ENCODE measurements at regions not wholly inside any gene's neighbourhood (a gene's known extent, or its start where the extent isn't known, plus 50 kb on each side); places are given as distances from the start of the nearest gene placed in this dataset.

DNA sequence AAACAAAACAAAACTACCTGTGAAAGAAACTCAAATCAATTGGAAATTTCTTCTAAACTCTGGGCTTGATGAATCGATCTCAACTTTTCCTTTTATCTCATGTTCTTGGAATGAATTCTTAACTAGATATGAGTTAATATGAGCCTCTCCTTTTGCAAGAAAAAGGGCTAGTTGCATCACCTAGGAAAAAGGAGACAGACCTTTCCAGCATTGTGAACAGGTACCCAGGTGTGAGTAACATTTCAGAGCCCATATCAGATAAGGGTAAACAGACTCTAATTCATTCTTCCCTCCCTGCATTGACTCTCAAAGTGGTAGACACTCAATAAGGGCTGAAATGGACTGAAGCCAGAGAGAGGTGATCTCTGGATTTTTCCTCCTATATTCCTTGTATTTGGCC, 103.8 kb upstream of the AGR3 start:
- no peak for ATAC-seq (replicated peaks in 6 of 8)
- WGBS, 10 experiments: 60 to 100% (median 88%) methylated on average over 1 of the region's 1 CpG; no CpG with 5 or more reads in 3 of the 10 experiments
- in situ Hi-C loops (cut with MboI; ENCODE audit: low pct_unique_long_range_greater_than_20kb in 2 of 9, low sequenced_read_pairs in 9 of 9, unreplicated experiment in 9 of 9): loop anchor here in 4 of 9 experiments (10.0 to 25.0 kb wide), 3 partner anchors 319 to 677 kb away; no protein-coding TSS in a partner anchor
- H3K27ac ChIP-seq: no peak overlapping the region
- peaks cover 0 to 4% of the 10 kb centered on the region in 2 donors for H3K4me1 ChIP-seq (replicated peaks in 1 of 2)
- no peak overlapping the region for H3K4me3 ChIP-seq

DNA sequence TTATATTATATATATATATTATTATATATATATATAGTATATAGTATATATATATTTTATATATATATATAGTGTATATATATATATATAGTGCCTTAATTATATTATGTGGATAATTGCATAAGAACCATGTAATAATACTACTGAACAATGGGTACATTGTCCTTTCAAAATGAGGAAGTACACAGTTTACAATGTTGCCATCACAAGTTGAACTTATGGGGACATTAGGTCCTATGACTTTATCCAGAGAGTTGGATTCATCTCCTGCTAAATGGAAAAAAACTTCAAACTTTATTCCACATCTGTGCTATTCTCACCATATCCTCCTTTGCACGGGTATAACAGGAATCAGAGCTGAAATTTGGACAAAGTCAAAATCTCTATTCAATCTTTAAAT, 105.0 kb upstream of the AGR3 start:
- ATAC-seq (replicated peaks in 6 of 8): no peak
- Histone ChIP-seq H3K4me1 (replicated peaks in 1 of 2) (peaks cover 0 to 4% of the 10 kb centered on the region in 2 donors), H3K27ac (no peak overlapping the region), H3K4me3 (no peak overlapping the region)
- in situ Hi-C loops (cut with MboI; ENCODE audit: low pct_unique_long_range_greater_than_20kb in 2 of 9, low sequenced_read_pairs in 9 of 9, unreplicated experiment in 9 of 9): loop anchor here in 4 of 9 experiments (10.0 to 25.0 kb wide), 3 partner anchors 318 to 676 kb away; no protein-coding TSS in a partner anchor
- 50 to 100% (median 89%) methylated on average over 1 of the region's 1 CpG; no CpG with 5 or more reads in 5 of the 10 experiments for WGBS, 10 experiments

DNA sequence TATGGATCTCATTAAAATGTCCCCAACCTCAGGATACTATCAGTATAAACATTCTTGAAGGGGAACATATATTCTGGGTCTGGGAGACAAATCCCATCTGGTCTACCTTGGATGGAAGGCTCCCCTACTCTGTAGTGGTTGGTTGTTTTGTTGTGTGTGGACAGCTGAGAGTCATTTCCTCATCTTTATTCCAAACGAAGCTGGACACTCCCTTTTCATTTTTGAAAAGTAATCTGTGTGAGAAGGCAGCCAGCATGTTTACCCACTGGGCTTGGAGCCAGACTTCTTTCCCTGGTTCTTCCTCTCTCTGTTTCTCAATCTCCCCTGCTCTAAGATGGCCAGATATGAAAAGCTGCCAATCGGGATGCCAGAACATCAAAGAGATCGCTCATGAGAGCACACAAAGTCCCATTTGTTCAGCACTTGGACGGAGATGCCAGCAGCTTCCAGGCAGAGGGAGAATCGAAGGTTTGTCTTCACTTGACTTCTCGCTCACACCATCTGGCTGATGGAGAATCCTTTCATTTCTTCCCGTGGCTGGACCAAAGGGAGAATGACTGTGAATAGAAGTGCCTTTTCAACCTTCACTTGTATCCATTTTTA, 108.1 kb upstream of the AGR3 start:
- peak in 5 of 8 experiments; percentile 41 to 97 (median 88) for ATAC-seq (replicated peaks in 6 of 8)
- in situ Hi-C loops (cut with MboI; ENCODE audit: low pct_unique_long_range_greater_than_20kb in 2 of 9, low sequenced_read_pairs in 9 of 9, unreplicated experiment in 9 of 9): loop anchor here in 4 of 9 experiments (10.0 to 25.0 kb wide), 3 partner anchors 315 to 672 kb away; no protein-coding TSS in a partner anchor
- H3K27ac ChIP-seq: no peak overlapping the region
- no peak overlapping the region for H3K4me3 ChIP-seq
- WGBS, 10 experiments: 10 to 92% (median 74%) methylated on average over 2 to 7 of the region's 7 CpGs; no CpG with 5 or more reads in 2 of the 10 experiments
- H3K4me1 ChIP-seq (replicated peaks in 1 of 2): no peaks in the 10 kb centered on the region

DNA sequence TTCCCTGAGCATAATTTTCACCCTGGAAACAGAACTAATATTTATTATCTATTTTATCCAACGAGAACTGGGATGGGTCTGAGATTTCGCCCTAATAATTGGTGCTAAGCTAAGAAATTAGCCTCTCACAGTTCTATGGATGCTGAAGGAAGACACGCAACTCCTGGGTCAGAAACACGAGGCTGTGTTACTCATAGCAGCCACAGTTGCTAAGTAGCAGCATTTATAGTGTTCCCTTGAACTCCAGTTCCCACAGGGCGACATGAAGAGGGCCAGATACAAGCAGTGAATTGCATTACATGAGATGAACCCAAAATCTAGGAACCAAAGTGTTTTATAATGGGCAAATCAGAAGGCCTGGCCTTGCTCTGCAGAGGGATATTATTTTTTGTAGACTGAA, 109.8 kb upstream of the AGR3 start:
- in situ Hi-C loops (cut with MboI; ENCODE audit: low pct_unique_long_range_greater_than_20kb in 2 of 9, low sequenced_read_pairs in 9 of 9, unreplicated experiment in 9 of 9): loop anchor here in 4 of 9 experiments (25.0 kb wide), 2 partner anchors 321 to 671 kb away; no protein-coding TSS in a partner anchor
- ATAC-seq (replicated peaks in 6 of 8): peak in 2 of 8 experiments; percentile 20 to 21
- no peak overlapping the region for H3K27ac ChIP-seq
- WGBS, 10 experiments: 71 to 100% (median 92%) methylated on average over 1 to 5 of the region's 5 CpGs
- no peaks in the 10 kb centered on the region for H3K4me1 ChIP-seq (replicated peaks in 1 of 2)
- no peak overlapping the region for H3K4me3 ChIP-seq

DNA sequence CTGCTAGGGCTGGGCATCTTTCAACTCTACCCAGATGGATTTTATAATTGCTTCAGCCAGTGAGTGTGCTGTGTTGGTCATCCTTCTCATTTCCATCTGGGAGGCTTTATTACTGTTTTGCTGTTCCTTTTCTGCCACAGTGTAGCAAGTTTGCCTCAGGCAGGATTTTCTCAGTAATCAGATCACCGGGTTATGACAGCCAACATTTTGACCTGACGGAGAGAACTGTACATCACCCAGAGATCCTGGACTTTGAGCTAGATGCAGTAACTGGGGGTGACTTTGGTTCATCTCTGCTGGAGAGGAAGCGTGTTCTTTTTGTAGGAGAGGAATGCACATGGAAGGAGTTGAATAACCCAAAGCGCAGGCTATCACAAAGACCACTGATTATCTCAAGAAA, 111.8 kb upstream of the AGR3 start:
- H3K4me3 ChIP-seq: no peak overlapping the region
- H3K4me1 ChIP-seq (replicated peaks in 1 of 2): no peaks in the 10 kb centered on the region
- no peak for ATAC-seq (replicated peaks in 6 of 8)
- in situ Hi-C loops (cut with MboI; ENCODE audit: low pct_unique_long_range_greater_than_20kb in 2 of 9, low sequenced_read_pairs in 9 of 9, unreplicated experiment in 9 of 9): loop anchor here in 4 of 9 experiments (25.0 kb wide), 2 partner anchors 319 to 669 kb away; no protein-coding TSS in a partner anchor
- no peak overlapping the region for H3K27ac ChIP-seq
- WGBS, 10 experiments: 80 to 100% (median 94%) methylated on average over 1 to 4 of the region's 4 CpGs; no CpG with 5 or more reads in 1 of the 10 experiments

DNA sequence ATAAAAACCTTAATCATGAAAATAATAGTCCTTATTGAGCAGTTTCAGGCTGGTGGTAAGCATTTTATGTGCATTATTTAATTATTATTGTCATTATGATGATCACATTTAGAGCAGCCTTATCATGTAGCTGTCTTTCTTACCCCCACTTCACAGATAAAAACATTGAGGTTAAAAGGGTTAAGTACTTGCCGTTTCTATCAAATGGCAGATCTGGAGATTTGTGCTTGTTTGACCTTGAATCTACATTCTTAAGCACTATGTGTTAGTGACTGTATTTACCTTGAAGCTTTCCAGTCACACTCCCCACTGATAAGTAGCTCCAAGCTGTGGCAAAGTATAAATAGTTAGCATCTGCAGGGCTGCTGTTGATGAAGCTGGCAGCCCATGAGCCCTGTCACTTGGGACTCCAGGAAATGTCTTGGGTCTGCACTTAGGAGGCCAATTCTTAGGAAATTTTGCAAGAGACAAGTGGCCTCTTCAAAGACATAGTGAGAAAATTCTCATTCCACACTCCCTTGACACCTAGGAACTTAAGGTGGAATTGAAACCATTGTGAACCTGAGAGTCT, 116.8 kb upstream of the AGR3 start:
- no peak for ATAC-seq (replicated peaks in 6 of 8)
- 71 to 100% (median 95%) methylated on average over 1 of the region's 1 CpG; no CpG with 5 or more reads in 4 of the 10 experiments for WGBS, 10 experiments
- in situ Hi-C loops (cut with MboI; ENCODE audit: low pct_unique_long_range_greater_than_20kb in 2 of 9, low sequenced_read_pairs in 9 of 9, unreplicated experiment in 9 of 9): loop anchor here in 4 of 9 experiments (25.0 kb wide), 2 partner anchors 314 to 664 kb away; no protein-coding TSS in a partner anchor
- Histone ChIP-seq H3K27ac (no peak overlapping the region), H3K4me1 (replicated peaks in 1 of 2) (no peaks in the 10 kb centered on the region), H3K4me3 (no peak overlapping the region)

DNA sequence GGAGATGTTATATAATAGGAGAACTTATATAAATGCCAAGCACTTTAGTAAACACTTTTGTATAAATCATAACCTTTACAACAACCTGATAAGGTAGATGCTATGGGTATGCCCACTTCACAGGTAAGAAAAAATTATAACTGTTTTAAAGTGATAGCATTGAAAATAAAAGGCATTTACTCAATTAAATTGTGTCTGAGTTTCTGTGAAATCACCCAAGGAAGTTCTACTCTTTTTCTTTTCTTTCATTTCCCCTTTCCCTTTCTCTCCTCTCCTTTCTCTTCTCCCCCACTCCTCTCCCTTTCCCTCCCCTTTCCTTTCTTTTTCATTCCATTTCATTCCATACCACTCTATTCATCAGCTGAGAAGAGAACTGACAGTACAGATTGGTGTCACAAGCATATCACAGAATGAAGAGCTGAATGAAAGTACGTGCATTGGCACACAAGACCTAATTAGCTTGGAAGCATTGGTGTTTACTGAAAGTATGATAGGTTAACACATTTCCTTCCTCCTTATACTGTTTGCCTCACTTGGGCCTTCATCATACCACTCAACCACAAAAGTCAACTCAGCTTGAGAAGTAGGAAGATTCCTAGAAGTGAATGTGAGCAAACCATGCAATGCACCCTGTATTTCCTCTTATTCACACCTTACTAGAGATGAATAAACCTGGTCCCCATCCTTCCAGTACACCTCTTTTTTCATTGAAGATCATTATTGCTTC, 117.9 kb upstream of the AGR3 start:
- no peak overlapping the region for H3K4me3 ChIP-seq
- ATAC-seq (replicated peaks in 6 of 8): no peak
- H3K27ac ChIP-seq: no peak overlapping the region
- no peaks in the 10 kb centered on the region for H3K4me1 ChIP-seq (replicated peaks in 1 of 2)
- 78 to 100% (median 100%) methylated on average over 1 of the region's 1 CpG; no CpG with 5 or more reads in 2 of the 10 experiments for WGBS, 10 experiments
- in situ Hi-C loops (cut with MboI; ENCODE audit: low pct_unique_long_range_greater_than_20kb in 2 of 9, low sequenced_read_pairs in 9 of 9, unreplicated experiment in 9 of 9): loop anchor here in 4 of 9 experiments (25.0 kb wide), 2 partner anchors 313 to 663 kb away; no protein-coding TSS in a partner anchor

DNA sequence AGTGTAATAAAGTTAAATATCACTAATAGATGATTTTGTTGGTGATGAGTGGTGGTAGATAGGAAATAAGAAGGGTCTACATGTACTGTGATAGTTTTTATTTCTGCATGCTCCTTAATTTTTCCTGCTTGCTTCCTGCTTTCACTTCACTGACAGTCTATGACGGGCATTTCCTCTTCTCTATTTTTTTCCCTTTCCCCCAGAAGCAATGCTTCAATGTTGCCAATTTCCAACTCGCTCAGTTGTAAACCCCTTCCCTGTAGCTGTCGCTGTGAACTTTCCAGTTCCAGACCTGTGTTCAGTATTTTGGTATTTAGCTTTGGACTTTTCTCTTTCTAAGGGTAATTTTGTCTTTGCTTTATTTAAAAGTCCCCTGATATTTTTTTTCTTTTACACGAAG, 123.5 kb upstream of the AGR3 start:
- H3K4me1 ChIP-seq (replicated peaks in 1 of 2): no peaks in the 10 kb centered on the region
- no peak for ATAC-seq (replicated peaks in 6 of 8)
- 49 to 88% (median 75%) methylated on average over 2 to 4 of the region's 4 CpGs; no CpG with 5 or more reads in 1 of the 10 experiments for WGBS, 10 experiments
- H3K4me3 ChIP-seq: no peak overlapping the region
- in situ Hi-C loops (cut with MboI; ENCODE audit: low pct_unique_long_range_greater_than_20kb in 2 of 9, low sequenced_read_pairs in 9 of 9, unreplicated experiment in 9 of 9): no loop called here
- H3K27ac ChIP-seq: no peak overlapping the region

DNA sequence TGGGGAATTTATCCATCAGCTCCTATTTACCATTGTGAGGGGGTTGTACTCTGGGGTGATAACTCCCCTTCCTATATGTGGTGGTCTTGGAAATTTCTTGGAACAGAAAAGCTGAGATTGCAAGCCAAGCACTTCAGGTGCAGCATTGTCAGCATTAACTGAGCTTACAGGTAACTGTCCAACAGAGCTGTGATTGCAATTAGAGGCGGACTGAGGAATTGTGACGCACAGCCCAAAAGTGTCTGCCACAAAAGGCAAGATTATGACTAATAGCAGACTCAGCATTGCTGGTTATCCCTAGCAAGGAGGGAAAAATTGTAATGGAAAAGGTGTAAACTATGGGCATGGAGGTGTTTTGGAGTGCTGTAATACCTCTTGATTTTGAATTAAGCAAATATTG, 126.1 kb upstream of the AGR3 start:
- WGBS, 10 experiments: 55 to 100% (median 60%) methylated on average over 2 of the region's 2 CpGs; no CpG with 5 or more reads in 7 of the 10 experiments
- Histone ChIP-seq H3K4me1 (replicated peaks in 1 of 2) (no peaks in the 10 kb centered on the region), H3K4me3 (no peak overlapping the region), H3K27ac (no peak overlapping the region)
- in situ Hi-C loops (cut with MboI; ENCODE audit: low pct_unique_long_range_greater_than_20kb in 2 of 9, low sequenced_read_pairs in 9 of 9, unreplicated experiment in 9 of 9): no loop called here
- ATAC-seq (replicated peaks in 6 of 8): no peak

DNA sequence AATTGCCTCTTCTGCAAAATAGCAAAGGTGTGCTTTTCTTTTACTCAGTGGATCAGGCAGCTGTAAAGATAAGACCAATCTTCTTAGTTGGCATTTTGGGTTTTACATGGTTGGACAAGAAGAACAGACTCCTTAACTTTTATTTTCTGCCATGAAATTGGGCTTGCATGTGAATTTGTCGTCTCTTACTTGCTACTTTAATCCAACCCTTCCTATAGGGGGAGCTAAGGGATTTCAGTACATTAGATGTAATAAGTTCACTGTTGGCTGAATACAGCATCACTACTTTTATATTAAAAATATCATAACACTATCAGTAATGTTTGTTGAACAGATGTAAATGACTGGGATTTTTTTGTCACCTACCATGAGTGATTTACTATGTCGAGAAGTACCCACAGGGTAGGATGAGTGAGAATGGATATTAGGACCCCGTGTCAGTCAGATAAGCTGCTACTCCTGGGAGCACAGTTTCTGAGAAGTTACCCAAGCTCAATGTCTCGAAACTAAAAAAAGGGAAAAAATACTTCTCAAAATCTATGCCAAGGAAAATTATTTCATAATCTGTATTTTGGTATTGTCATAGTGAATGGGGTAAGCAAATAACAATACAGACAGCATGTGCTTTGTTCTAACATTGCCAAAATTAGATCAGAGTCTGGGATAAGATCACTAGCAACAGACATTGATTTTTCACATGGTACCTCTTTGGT, 127.4 kb upstream of the AGR3 start:
- no peak overlapping the region for H3K4me3 ChIP-seq

DNA sequence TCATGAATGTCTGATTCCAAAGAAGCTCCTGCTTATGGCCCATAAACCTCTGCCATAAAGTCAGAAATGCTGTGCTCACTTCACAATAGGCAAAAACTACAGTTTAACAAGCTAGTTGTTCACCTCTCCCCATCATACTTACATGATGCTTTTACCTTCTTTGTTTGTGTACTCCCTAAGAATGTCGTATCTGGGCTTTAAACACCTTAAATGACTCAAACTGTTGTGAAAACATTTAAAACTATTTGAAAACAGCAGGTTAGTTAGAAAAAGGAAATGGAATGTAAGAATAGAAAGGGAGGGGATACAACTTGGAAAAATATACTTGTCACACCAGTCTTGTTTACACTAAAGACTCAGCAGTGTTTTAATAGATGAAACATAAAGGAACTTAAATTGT, 128.2 kb upstream of the AGR3 start:
- Histone ChIP-seq H3K4me1 (replicated peaks in 1 of 2) (no peaks in the 10 kb centered on the region), H3K27ac (no peak overlapping the region), H3K4me3 (no peak overlapping the region)
- ATAC-seq (replicated peaks in 6 of 8): no peak
- WGBS, 10 experiments: 80 to 100% (median 86%) methylated on average over 1 of the region's 1 CpG; no CpG with 5 or more reads in 3 of the 10 experiments
- in situ Hi-C loops (cut with MboI; ENCODE audit: low pct_unique_long_range_greater_than_20kb in 2 of 9, low sequenced_read_pairs in 9 of 9, unreplicated experiment in 9 of 9): no loop called here

More for the DNA sequence above, 127.4 kb upstream of the AGR3 start:
- Histone ChIP-seq H3K27ac (no peak overlapping the region), H3K4me1 (replicated peaks in 1 of 2) (no peaks in the 10 kb centered on the region)
- no peak for ATAC-seq (replicated peaks in 6 of 8)
- in situ Hi-C loops (cut with MboI; ENCODE audit: low pct_unique_long_range_greater_than_20kb in 2 of 9, low sequenced_read_pairs in 9 of 9, unreplicated experiment in 9 of 9): no loop called here
- 53 to 100% (median 75%) methylated on average over 1 to 4 of the region's 4 CpGs; no CpG with 5 or more reads in 1 of the 10 experiments for WGBS, 10 experiments

DNA sequence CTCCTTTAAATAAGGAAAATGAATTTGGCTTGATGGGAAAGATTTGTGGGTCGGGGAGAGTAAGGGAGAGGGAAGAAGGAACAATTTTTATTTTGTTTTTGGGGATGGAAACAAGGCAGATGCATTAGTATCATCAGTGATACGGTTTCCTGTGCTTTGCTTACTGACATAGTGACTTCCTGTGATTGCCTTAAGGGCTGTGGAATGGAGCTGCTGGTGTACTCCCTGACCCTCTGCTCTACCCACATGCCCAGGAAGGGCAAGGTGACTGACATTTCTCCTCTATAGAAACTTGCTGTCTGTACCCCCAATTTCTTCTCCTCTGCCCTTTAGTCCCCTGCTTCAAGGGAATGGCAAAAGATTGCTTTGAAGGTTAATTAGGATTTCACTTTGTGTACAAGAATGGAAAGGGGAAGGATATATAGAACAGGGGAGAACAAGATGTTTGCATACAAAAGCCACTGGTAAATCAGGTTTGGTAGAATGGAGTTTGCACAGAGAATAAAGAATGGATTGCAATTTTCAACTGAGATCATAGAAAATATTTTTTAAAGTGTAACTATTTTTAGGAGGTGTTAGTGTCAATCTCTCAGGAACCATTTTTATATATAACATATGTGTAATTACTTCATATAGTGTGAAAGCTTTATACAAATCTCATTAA, 129.0 kb upstream of the AGR3 start:
- H3K27ac ChIP-seq: no peak overlapping the region
- no peak overlapping the region for H3K4me3 ChIP-seq
- 0 to 94% (median 75%) methylated on average over 1 to 2 of the region's 2 CpGs for WGBS, 10 experiments
- no peak for ATAC-seq (replicated peaks in 6 of 8)
- H3K4me1 ChIP-seq (replicated peaks in 1 of 2): no peaks in the 10 kb centered on the region
- in situ Hi-C loops (cut with MboI; ENCODE audit: low pct_unique_long_range_greater_than_20kb in 2 of 9, low sequenced_read_pairs in 9 of 9, unreplicated experiment in 9 of 9): no loop called here
